Upper lobe of left lung (tissue), 6 donors: ENCODE measurements at regions not wholly inside any gene's neighbourhood (a gene's known extent, or its start where the extent isn't known, plus 50 kb on each side); places are given as distances from the start of the nearest gene placed in this dataset.

ENCODE experiments used
- ATAC-seq, 2 donors: fragments of 200-7000 bp; cut with Tn5 transposase; one replicate each; pipeline ENCODE4 v1.9.1; 2022; ENCODE audit warnings: mild to moderate bottlenecking in 2 of 2, moderate library complexity in 2 of 2; ENCODE audit not compliant: low FRiP score in 2 of 2
- DNase-seq, 2 donors: peaks; one replicate each; pipeline ENCODE4 v3.0.0-alpha.2; 2019 to 2020
- H3K27ac ChIP-seq, 4 donors: fragments of 200-600 bp; sonication (generic); one replicate each; pipeline ENCODE4 v1.5.1; 2016 to 2019
- H3K27me3 ChIP-seq, 4 donors: fragments of 200-600 bp; sonication (generic); one replicate each; pipeline ENCODE4 v1.5.1; 2017 to 2019
- H3K36me3 ChIP-seq, 4 donors: fragments of 200-600 bp; sonication (generic); one replicate each; pipeline ENCODE4 v1.5.1; 2016 to 2019
- H3K4me1 ChIP-seq, 4 donors: fragments of 200-600 bp; sonication (generic); one replicate each; pipeline ENCODE4 v1.5.1; 2018 to 2019
- H3K4me3 ChIP-seq, 4 donors: fragments of 200-600 bp; sonication (generic); one replicate each; pipeline ENCODE4 v1.5.1; 2017 to 2019; ENCODE audit warnings: mild to moderate bottlenecking in 2 of 4, moderate library complexity in 1 of 4
- H3K9me3 ChIP-seq, 4 donors: fragments of 200-600 bp; sonication (generic); one replicate each; pipeline ENCODE4 v1.5.1; 2018 to 2019
- EP300 ChIP-seq, 4 donors: sonication (generic); formaldehyde crosslinking; IDR thresholded peaks; one replicate each; pipeline ENCODE4 v1.5.1; 2017; ENCODE audit warnings: antibody characterized with exemption in 4 of 4, control low read depth in 2 of 4
- POLR2A ChIP-seq, 4 donors: fragments of 450-650 bp; IDR thresholded peaks; one replicate each; pipeline ENCODE4 v1.5.1; 2016 to 2017; ENCODE audit warnings: antibody characterized with exemption in 4 of 4, mild to moderate bottlenecking in 2 of 4
- POLR2AphosphoS5 ChIP-seq, 2 donors: sonication (generic); formaldehyde crosslinking; IDR thresholded peaks; one replicate each; pipeline ENCODE4 v1.5.1; 2017; ENCODE audit warnings: antibody characterized with exemption in 2 of 2
- WGBS, 2 donors: methylation state at CpG; one replicate each; pipeline ENCODE4 v1.1.5; 2017 to 2018; 5-methylcytosine and 5-hydroxymethylcytosine counted together
- TF ChIP-seq, protein P1 (sequence below), 6 experiments: fragments of 450-650 bp in 4 of 6; fragments of 200-600 bp in 2 of 6; sonication (generic) in 2 of 6; IDR thresholded peaks; one replicate each; pipeline ENCODE4 v1.5.1; 2016 to 2019; ENCODE audit warnings: antibody characterized with exemption in 6 of 6
- donor health status: DM: no; HTN: no; CAD: no; lungs with moderate emphysema.
- donor health status: DM: no; HTN: yes; CAD: no; lungs with severe emphysema.

DNA sequence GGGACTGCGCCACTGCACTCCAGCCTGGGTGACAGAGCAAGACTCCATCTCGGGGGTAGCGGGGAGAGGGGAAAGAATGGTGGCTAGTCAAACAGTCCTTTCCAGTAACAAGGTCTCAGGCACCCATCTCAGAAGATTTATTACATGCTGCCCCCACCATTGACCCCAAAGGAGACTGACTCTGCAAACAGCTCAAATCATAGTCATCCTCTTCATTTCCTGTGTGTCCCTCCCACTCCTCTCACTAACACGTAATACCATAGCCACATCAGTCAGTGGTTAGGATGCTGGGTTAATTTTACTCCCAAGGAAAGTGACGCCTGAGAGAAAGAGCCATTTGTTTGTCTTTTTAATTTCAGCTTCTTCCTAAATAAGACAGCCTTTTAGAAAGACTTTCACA is 56.6 kb upstream of the BET1 start:
- Histone ChIP-seq H3K4me1 (no peaks in the 10 kb centered on the region), H3K27me3 (no peaks in the 10 kb centered on the region), H3K36me3 (no peaks in the 10 kb centered on the region), H3K4me3 (no peak overlapping the region), H3K27ac (no peak overlapping the region), H3K9me3 (no peaks in the 10 kb centered on the region)
- 62 to 73% methylated on average over 5 of the region's 5 CpGs for WGBS, 2 donors
- TF ChIP-seq POLR2A (IDR thresholded peaks at IDR 0.05) (no peak), EP300 (IDR thresholded peaks at IDR 0.05) (no peak), POLR2AphosphoS5 (IDR thresholded peaks at IDR 0.05) (no peak)
- TF ChIP-seq, protein P1, sequence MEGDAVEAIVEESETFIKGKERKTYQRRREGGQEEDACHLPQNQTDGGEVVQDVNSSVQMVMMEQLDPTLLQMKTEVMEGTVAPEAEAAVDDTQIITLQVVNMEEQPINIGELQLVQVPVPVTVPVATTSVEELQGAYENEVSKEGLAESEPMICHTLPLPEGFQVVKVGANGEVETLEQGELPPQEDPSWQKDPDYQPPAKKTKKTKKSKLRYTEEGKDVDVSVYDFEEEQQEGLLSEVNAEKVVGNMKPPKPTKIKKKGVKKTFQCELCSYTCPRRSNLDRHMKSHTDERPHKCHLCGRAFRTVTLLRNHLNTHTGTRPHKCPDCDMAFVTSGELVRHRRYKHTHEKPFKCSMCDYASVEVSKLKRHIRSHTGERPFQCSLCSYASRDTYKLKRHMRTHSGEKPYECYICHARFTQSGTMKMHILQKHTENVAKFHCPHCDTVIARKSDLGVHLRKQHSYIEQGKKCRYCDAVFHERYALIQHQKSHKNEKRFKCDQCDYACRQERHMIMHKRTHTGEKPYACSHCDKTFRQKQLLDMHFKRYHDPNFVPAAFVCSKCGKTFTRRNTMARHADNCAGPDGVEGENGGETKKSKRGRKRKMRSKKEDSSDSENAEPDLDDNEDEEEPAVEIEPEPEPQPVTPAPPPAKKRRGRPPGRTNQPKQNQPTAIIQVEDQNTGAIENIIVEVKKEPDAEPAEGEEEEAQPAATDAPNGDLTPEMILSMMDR (IDR thresholded peaks at IDR 0.05): no peak
- ATAC-seq (no peak), DNase-seq (no peak)

DNA sequence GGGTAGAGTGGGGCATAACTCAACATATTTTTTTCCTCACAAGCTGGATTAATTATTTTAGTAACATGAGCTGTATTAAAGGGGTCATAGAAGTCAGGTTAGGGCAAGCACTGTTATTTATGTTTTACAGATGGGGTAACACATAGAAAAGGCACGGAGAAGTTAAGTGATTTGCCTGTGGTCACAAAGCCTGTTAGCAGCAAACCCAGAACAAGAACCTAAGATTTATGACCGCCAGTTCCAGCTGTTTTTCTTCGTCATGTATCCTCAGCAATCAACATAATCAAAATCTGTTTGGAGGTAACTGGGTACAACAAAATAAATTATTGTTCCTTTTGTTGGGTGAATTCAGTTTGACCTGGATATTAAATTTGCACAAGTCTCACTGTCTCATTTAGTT is 57.2 kb upstream of the BET1 start:
- Histone ChIP-seq H3K36me3 (no peaks in the 10 kb centered on the region), H3K9me3 (no peaks in the 10 kb centered on the region)

DNA sequence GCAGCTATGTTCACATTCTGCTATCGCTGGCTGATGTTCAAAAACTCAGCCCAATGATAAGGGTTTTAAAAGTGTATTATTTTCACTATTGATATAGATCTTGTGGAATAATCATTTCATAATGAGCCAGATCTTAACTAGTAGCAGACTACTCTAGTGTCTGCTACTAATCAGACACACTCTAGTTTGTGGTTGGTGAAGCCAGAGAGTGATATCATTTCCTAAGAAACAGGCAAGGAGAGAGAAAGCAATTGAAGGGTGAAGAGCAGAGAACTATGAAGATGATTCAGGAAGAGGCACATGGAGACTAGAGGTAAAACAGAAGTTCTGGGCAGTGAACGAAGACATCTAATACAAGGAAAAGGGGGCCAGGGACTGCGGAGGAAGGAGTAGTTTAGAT is 58.2 kb upstream of the BET1 start:
- Histone ChIP-seq H3K27ac (no peak overlapping the region), H3K4me3 (no peak overlapping the region), H3K27me3 (no peaks in the 10 kb centered on the region), H3K4me1 (no peaks in the 10 kb centered on the region), H3K36me3 (no peaks in the 10 kb centered on the region), H3K9me3 (no peaks in the 10 kb centered on the region)
- TF ChIP-seq POLR2AphosphoS5 (IDR thresholded peaks at IDR 0.05) (no peak), POLR2A (IDR thresholded peaks at IDR 0.05) (no peak), EP300 (IDR thresholded peaks at IDR 0.05) (no peak)
- TF ChIP-seq, protein P1 (IDR thresholded peaks at IDR 0.05): no peak
- WGBS, 2 donors: 55 to 86% methylated on average over 3 of the region's 3 CpGs
- ATAC-seq (no peak), DNase-seq (no peak)

More for the DNA sequence above, 57.2 kb upstream of the BET1 start:
- TF ChIP-seq POLR2A (IDR thresholded peaks at IDR 0.05): no peak
- no peak for TF ChIP-seq EP300 (IDR thresholded peaks at IDR 0.05)
- no peak for TF ChIP-seq POLR2AphosphoS5 (IDR thresholded peaks at IDR 0.05)
- TF ChIP-seq, protein P1 (IDR thresholded peaks at IDR 0.05): no peak
- no peak for DNase-seq
- Histone ChIP-seq H3K4me3 (no peak overlapping the region), H3K27ac (no peak overlapping the region), H3K27me3 (no peaks in the 10 kb centered on the region), H3K4me1 (no peaks in the 10 kb centered on the region)
- no peak for ATAC-seq
- WGBS, 2 donors: 74 to 75% methylated on average over 3 of the region's 3 CpGs

DNA sequence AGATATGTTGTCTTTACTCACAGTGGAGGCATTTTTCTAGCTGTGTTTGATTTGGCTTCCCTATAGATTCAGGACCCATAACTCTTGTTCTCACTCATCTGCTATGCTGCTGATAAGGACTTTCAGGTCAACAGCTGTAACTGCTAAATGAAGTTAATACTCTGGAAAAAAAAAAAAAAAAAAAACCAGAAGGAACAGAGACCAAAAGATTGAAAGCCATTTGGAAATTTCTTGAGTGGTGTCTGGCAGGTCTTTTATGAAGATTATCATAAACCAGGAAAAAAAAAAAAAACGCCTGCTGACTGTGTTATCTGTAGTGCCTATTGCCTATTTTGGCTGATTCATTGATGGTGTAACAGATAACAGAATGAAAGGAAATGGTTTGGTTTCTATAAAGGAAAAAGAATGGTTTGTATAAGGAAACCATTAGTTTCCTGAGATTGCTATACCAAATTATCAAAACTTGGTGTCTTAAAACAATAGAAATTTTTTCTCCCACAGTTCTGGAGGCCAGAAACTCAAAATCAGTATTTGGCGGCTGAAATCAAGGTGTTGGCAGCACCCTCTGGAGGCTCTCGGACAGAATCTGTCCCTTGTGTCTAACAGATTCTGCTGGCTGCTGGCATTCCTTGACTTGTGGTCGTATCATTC is 60.5 kb upstream of the BET1 start:
- TF ChIP-seq, protein P1 (IDR thresholded peaks at IDR 0.05): no peak
- no peak for TF ChIP-seq POLR2A (IDR thresholded peaks at IDR 0.05)
- no peak for TF ChIP-seq POLR2AphosphoS5 (IDR thresholded peaks at IDR 0.05)
- Histone ChIP-seq H3K36me3 (no peaks in the 10 kb centered on the region), H3K4me1 (no peaks in the 10 kb centered on the region), H3K27ac (no peak overlapping the region), H3K4me3 (no peak overlapping the region), H3K9me3 (no peaks in the 10 kb centered on the region), H3K27me3 (no peaks in the 10 kb centered on the region)
- WGBS, 2 donors: 39 to 43% methylated on average over 4 of the region's 4 CpGs
- DNase-seq (no peak), ATAC-seq (no peak)

DNA sequence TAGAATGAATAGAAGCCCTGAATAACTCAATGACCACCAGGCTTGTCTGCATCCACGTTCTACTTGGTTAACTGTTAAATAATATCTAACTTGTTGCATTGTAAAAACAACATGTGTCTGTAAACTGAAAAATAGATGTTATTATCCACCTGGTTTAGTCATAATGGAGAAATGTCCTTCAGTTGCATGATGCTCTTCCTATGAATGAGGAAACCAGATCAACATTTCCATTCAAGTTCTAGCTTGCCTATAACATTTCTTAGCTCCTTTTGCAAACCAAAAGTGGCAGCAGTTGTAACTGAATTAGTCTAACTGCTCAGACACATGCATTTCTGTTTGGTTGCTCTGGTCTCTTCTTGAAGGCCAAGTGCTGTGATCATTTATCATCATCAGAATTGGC is 62.9 kb upstream of the BET1 start:
- DNase-seq (no peak), ATAC-seq (no peak)
- Histone ChIP-seq H3K4me1 (no peaks in the 10 kb centered on the region), H3K36me3 (no peaks in the 10 kb centered on the region), H3K27ac (no peak overlapping the region), H3K27me3 (no peaks in the 10 kb centered on the region), H3K4me3 (no peak overlapping the region), H3K9me3 (no peaks in the 10 kb centered on the region)
- 72 to 80% methylated on average over 1 of the region's 1 CpG for WGBS, 2 donors
- TF ChIP-seq POLR2A (IDR thresholded peaks at IDR 0.05) (no peak), EP300 (IDR thresholded peaks at IDR 0.05) (no peak), POLR2AphosphoS5 (IDR thresholded peaks at IDR 0.05) (no peak)
- TF ChIP-seq, protein P1 (IDR thresholded peaks at IDR 0.05): no peak
